ENCODE measurements at regions not wholly inside any gene's neighbourhood (a gene's known extent, or its start where the extent isn't known, plus 50 kb on each side); places are given as distances from the start of the nearest gene placed in this dataset.

- no peak for TF ChIP-seq REST (IDR thresholded peaks at IDR 0.05; ENCODE audit: insufficient read depth in 1 of 2, low read depth in 2 of 2, low read length in 2 of 2)
- TF ChIP-seq SIN3A (IDR thresholded peaks at IDR 0.05; ENCODE audit: borderline replicate concordance, insufficient read depth, low read length): no peak
- no peak for TF ChIP-seq POLR2AphosphoS5 (IDR thresholded peaks at IDR 0.05; ENCODE audit: low read depth, low read length)
These were observed 265.0 kb downstream of the ZNF608 start for GRCh38 chr5:124481419-124481818.
